SK-N-SH (cell line): ENCODE measurements at regions not wholly inside any gene's neighbourhood (a gene's known extent, or its start where the extent isn't known, plus 50 kb on each side); places are given as distances from the start of the nearest gene placed in this dataset.

Source experiments
- CTCF ChIA-PET: fragments of 300-600, 350-600 bp; formaldehyde crosslinking; extraction: SDS; loops from one replicate; lab custom pipeline; 2021; lab: Yijun Ruan, JAX
- POLR2A ChIA-PET: fragments of 350-600 bp; sonication (Branson Sonifier 250); formaldehyde crosslinking; extraction: SDS; loops from one replicate; lab custom pipeline; 2020; ENCODE audit warnings: antibody characterized with exemption, inconsistent platforms; lab: Yijun Ruan, JAX
- DNase-seq: peaks from one replicate; pipeline ENCODE4 v3.0.0; 2012
- H2AFZ ChIP-seq: fragments of 200-600 bp; sonication (generic); 2 replicates; pipeline ENCODE4 v1.8.1; 2016; ENCODE audit warnings: antibody characterized with exemption, mild to moderate bottlenecking, low read depth
- H3F3A ChIP-seq: fragments of 200-600 bp; sonication (generic); replicated peaks from 2 replicates; pipeline ENCODE3; 2016; ENCODE audit warnings: antibody characterized with exemption, mild to moderate bottlenecking; ENCODE audit not compliant: insufficient read depth
- H3K27ac ChIP-seq, 2 experiments: fragments of 200-500 bp in 1 of 2; fragments of 200-600 bp in 1 of 2; sonication (Bioruptor generic) in 1 of 2; sonication (generic), shearing (Covaris generic) in 1 of 2; 2 replicates each; pipeline versions ENCODE4 v1.5.1 to v1.6.1; 2014 to 2016; ENCODE audit warnings: low read depth in 2 of 2, inconsistent platforms in 1 of 2, low read length in 1 of 2, mild to moderate bottlenecking in 1 of 2, mixed read lengths in 1 of 2
- H3K27me3 ChIP-seq: fragments of 200-600 bp; sonication (generic), shearing (Covaris generic); 2 replicates; pipeline ENCODE4 v1.6.1; 2016; ENCODE audit warnings: mixed run types; ENCODE audit not compliant: insufficient read depth
- H3K36me3 ChIP-seq, 2 experiments: fragments of 200-500 bp in 1 of 2; fragments of 200-600 bp in 1 of 2; sonication (Bioruptor generic) in 1 of 2; sonication (generic) in 1 of 2; replicated peaks in 1 of 2; 2 replicates each; pipeline versions ENCODE3 to v1.5.1; 2014 to 2016; ENCODE audit warnings: low read length in 1 of 2, mild to moderate bottlenecking in 1 of 2; ENCODE audit not compliant: insufficient read depth in 2 of 2, control insufficient read depth in 1 of 2
- H3K4me1 ChIP-seq, 2 experiments: fragments of 200-500 bp in 1 of 2; fragments of 200-600 bp in 1 of 2; sonication (Bioruptor generic) in 1 of 2; sonication (generic), shearing (Covaris generic) in 1 of 2; 2 replicates each; pipeline versions ENCODE4 v1.5.1 to v1.6.1; 2014 to 2016; ENCODE audit warnings: low read depth in 1 of 2, low read length in 1 of 2, mixed run types in 1 of 2; ENCODE audit not compliant: insufficient read depth in 2 of 2, control insufficient read depth in 1 of 2
- H3K4me2 ChIP-seq: fragments of 200-600 bp; sonication (generic), shearing (Covaris generic); 2 replicates; pipeline ENCODE4 v1.6.1; 2017; ENCODE audit warnings: mixed run types
- H3K4me3 ChIP-seq, 2 experiments: fragments of 200-500 bp in 1 of 2; fragments of 200-600 bp in 1 of 2; sonication (Bioruptor generic) in 1 of 2; sonication (generic), shearing (Covaris generic) in 1 of 2; 2 replicates each; pipeline versions ENCODE4 v1.5.1 to v1.8.1; 2014 to 2016; ENCODE audit warnings: low read depth in 2 of 2, inconsistent platforms in 1 of 2, low read length in 1 of 2, mild to moderate bottlenecking in 1 of 2, mixed read lengths in 1 of 2, moderate library complexity in 1 of 2
- H3K79me2 ChIP-seq: fragments of 200-600 bp; sonication (generic); 2 replicates; pipeline ENCODE4 v1.8.1; 2017; ENCODE audit warnings: mild to moderate bottlenecking; ENCODE audit not compliant: insufficient read depth
- H3K9ac ChIP-seq: fragments of 200-600 bp; sonication (generic); 2 replicates; pipeline ENCODE4 v1.6.1; 2017; ENCODE audit warnings: mixed run types
- H3K9me2 ChIP-seq: fragments of 200-600 bp; sonication (generic); 2 replicates; pipeline ENCODE4 v1.6.1; 2017; ENCODE audit warnings: mixed run types
- H3K9me3 ChIP-seq: fragments of 200-600 bp; sonication (generic); 2 replicates; pipeline ENCODE4 v1.6.1; 2017; ENCODE audit warnings: mixed run types, mild to moderate bottlenecking, moderate library complexity
- H4K20me1 ChIP-seq: fragments of 200-600 bp; sonication (generic); 2 replicates; pipeline ENCODE4 v1.6.1; 2017; ENCODE audit warnings: mild to moderate bottlenecking, mixed run types; ENCODE audit not compliant: insufficient read depth
- ELF1 ChIP-seq: IDR thresholded peaks from 2 replicates; pipeline ENCODE4 v1.4.0; 2012
- EP300 ChIP-seq, 2 experiments: IDR thresholded peaks; 2 replicates each; pipeline versions ENCODE4 v1.4.0 to v1.6.1; 2012; ENCODE audit warnings: borderline replicate concordance in 1 of 2, low read depth in 1 of 2, low read length in 1 of 2
- EZH2phosphoT487 ChIP-seq: fragments of 200-600 bp; sonication (generic); IDR thresholded peaks from 2 replicates; pipeline ENCODE4 v1.6.1; 2017; ENCODE audit warnings: low read depth, mixed run types, mild to moderate bottlenecking, antibody characterized with exemption, moderate library complexity, borderline replicate concordance
- FOXM1 ChIP-seq: IDR thresholded peaks from 2 replicates; pipeline ENCODE4 v1.4.0; 2012; ENCODE audit warnings: low read depth, mild to moderate bottlenecking
- RFX5 ChIP-seq: IDR thresholded peaks from 2 replicates; pipeline ENCODE4 v1.6.1; 2012; ENCODE audit warnings: mild to moderate bottlenecking, improper control_type of control experiment, low read length
- SIN3A ChIP-seq: IDR thresholded peaks from 2 replicates; pipeline ENCODE4 v1.6.1; 2012; ENCODE audit warnings: low read depth, mild to moderate bottlenecking, low read length, moderate library complexity, borderline replicate concordance
- SMC3 ChIP-seq: IDR thresholded peaks from 2 replicates; pipeline ENCODE4 v1.6.1; 2012; ENCODE audit warnings: low read depth, low read length, improper control_type of control experiment
- TEAD4 ChIP-seq: IDR thresholded peaks from 2 replicates; pipeline ENCODE4 v1.4.0; 2012; ENCODE audit warnings: mild to moderate bottlenecking, borderline replicate concordance; ENCODE audit not compliant: insufficient read depth
- WGBS: methylation state at CpG from one replicate; pipeline ENCODE4 v1.1.6; 2017; ENCODE audit warnings: low lambda C conversion rate; 5-methylcytosine and 5-hydroxymethylcytosine counted together
- TF ChIP-seq, protein P1 (sequence below): fragments of 150-350 bp; IDR thresholded peaks from 2 replicates; pipeline ENCODE4 v1.6.1; 2016; ENCODE audit warnings: mild to moderate bottlenecking, low read depth, low read length
- TF ChIP-seq, protein P2 (sequence below): fragments of 200-600 bp; sonication (generic); IDR thresholded peaks from 2 replicates; pipeline ENCODE4 v1.6.1; 2017; ENCODE audit warnings: antibody characterized with exemption, mild to moderate bottlenecking, moderate library complexity
- TF ChIP-seq, protein P3 (sequence below): IDR thresholded peaks from 2 replicates; pipeline ENCODE4 v1.4.0; 2012; ENCODE audit warnings: low read depth, borderline replicate concordance
- TF ChIP-seq, protein P4 (sequence below): IDR thresholded peaks from 2 replicates; pipeline ENCODE4; 2012

DNA sequence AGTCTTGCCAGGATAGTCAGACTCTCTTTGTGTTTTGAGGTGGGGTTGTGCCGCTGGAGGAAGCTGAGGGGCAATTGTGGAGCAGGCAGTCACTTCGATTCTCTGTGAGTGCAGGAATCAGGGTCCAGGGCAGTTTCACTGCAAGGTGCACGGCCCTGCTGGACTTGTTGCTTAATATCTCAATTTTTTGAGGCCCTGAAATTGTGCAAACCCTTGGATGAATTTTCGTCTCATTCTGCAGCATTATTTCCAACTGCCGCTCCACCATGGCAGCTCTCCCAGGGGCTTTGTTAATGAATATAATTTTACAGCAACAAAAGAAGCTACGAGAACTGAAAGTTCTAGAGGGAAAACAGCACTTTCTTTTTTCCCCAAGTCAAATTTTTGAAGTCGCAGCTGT, 531.9 kb downstream of the QKI start (continued):
- TF ChIP-seq, protein P1, sequence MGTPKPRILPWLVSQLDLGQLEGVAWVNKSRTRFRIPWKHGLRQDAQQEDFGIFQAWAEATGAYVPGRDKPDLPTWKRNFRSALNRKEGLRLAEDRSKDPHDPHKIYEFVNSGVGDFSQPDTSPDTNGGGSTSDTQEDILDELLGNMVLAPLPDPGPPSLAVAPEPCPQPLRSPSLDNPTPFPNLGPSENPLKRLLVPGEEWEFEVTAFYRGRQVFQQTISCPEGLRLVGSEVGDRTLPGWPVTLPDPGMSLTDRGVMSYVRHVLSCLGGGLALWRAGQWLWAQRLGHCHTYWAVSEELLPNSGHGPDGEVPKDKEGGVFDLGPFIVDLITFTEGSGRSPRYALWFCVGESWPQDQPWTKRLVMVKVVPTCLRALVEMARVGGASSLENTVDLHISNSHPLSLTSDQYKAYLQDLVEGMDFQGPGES, result no peak
- TF ChIP-seq, protein P2, sequence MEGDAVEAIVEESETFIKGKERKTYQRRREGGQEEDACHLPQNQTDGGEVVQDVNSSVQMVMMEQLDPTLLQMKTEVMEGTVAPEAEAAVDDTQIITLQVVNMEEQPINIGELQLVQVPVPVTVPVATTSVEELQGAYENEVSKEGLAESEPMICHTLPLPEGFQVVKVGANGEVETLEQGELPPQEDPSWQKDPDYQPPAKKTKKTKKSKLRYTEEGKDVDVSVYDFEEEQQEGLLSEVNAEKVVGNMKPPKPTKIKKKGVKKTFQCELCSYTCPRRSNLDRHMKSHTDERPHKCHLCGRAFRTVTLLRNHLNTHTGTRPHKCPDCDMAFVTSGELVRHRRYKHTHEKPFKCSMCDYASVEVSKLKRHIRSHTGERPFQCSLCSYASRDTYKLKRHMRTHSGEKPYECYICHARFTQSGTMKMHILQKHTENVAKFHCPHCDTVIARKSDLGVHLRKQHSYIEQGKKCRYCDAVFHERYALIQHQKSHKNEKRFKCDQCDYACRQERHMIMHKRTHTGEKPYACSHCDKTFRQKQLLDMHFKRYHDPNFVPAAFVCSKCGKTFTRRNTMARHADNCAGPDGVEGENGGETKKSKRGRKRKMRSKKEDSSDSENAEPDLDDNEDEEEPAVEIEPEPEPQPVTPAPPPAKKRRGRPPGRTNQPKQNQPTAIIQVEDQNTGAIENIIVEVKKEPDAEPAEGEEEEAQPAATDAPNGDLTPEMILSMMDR, result no peak
- TF ChIP-seq, protein P3, sequence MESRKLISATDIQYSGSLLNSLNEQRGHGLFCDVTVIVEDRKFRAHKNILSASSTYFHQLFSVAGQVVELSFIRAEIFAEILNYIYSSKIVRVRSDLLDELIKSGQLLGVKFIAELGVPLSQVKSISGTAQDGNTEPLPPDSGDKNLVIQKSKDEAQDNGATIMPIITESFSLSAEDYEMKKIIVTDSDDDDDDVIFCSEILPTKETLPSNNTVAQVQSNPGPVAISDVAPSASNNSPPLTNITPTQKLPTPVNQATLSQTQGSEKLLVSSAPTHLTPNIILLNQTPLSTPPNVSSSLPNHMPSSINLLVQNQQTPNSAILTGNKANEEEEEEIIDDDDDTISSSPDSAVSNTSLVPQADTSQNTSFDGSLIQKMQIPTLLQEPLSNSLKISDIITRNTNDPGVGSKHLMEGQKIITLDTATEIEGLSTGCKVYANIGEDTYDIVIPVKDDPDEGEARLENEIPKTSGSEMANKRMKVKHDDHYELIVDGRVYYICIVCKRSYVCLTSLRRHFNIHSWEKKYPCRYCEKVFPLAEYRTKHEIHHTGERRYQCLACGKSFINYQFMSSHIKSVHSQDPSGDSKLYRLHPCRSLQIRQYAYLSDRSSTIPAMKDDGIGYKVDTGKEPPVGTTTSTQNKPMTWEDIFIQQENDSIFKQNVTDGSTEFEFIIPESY, result no peak
- no peak for TF ChIP-seq ELF1
- TF ChIP-seq, all 33 proteins: peak for 0

DNA sequence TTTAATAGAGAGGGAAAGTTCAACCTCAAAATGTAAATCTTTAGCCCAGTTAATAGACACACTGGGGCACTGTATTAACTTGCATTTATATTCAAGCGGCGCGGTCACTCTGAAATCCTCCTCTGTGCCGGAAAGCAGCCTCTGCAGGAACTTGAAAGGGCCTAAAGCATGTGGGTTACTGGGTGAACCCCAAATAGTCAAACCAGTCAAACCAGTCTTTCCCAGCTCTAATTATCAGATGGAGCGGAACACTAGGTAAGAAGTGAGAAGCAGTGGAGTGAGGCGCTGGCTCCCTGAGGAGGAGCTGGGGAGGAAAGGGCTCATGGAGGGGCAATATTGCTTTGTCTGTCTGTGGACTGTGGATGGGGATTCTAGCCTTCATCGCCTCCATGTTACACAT, 531.3 kb downstream of the QKI start:
- no peaks in the 10 kb centered on the region for H3K4me1 ChIP-seq
- no peaks in the 10 kb centered on the region for H3F3A ChIP-seq
- H3K27ac ChIP-seq, result no peak overlapping the region
- H3K36me3 ChIP-seq, result no peaks in the 10 kb centered on the region
- H3K27me3 ChIP-seq, result no peaks in the 10 kb centered on the region
- H4K20me1 ChIP-seq, result no peaks in the 10 kb centered on the region
- no peak overlapping the region for H2AFZ ChIP-seq
- H3K9me3 ChIP-seq, result no peaks in the 10 kb centered on the region
- CTCF ChIA-PET, result no interaction called here
- 78% methylated on average over 6 of the region's 7 CpGs for WGBS
- H3K9ac ChIP-seq, result no peak overlapping the region
- DNase-seq, result no peak
- POLR2A ChIA-PET, result no interaction called here
- TF ChIP-seq SIN3A (no peak), TEAD4 (no peak), FOXM1 (no peak), RFX5 (no peak), EP300 (IDR thresholded peaks at IDR 0.05; ENCODE audit: borderline replicate concordance in 1 of 2, low read depth in 1 of 2, low read length in 1 of 2) (no peak), EZH2phosphoT487 (no peak), SMC3 (no peak)
- TF ChIP-seq, protein P1, result no peak
- TF ChIP-seq, protein P4, sequence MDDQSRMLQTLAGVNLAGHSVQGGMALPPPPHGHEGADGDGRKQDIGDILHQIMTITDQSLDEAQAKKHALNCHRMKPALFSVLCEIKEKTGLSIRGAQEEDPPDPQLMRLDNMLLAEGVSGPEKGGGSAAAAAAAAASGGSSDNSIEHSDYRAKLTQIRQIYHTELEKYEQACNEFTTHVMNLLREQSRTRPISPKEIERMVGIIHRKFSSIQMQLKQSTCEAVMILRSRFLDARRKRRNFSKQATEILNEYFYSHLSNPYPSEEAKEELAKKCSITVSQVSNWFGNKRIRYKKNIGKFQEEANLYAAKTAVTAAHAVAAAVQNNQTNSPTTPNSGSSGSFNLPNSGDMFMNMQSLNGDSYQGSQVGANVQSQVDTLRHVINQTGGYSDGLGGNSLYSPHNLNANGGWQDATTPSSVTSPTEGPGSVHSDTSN, result no peak
- H3K4me3 ChIP-seq, result no peak overlapping the region
- no peak overlapping the region for H3K4me2 ChIP-seq
- H3K9me2 ChIP-seq, result no peaks in the 10 kb centered on the region
- H3K79me2 ChIP-seq, result no peaks in the 10 kb centered on the region
